ENCODE measurements at regions not wholly inside any gene's neighbourhood (a gene's known extent, or its start where the extent isn't known, plus 50 kb on each side); places are given as distances from the start of the nearest gene placed in this dataset.

- Histone ChIP-seq H3K27me3 (no peaks in the 10 kb centered on the region), H2AFZ (no peak overlapping the region), H4K20me1 (ENCODE audit: insufficient read depth, poor library complexity, severe bottlenecking) (no peaks in the 10 kb centered on the region), H3K79me2 (no peaks in the 10 kb centered on the region), H3K4me2 (no peak overlapping the region), H3K9me3 (ENCODE audit: low read depth) (no peaks in the 10 kb centered on the region), H3K36me3 (replicated peaks; ENCODE audit: insufficient read depth, low read depth) (no peaks in the 10 kb centered on the region), H3K4me1 (ENCODE audit: insufficient read depth) (no peaks in the 10 kb centered on the region), H3K27ac (no peak overlapping the region), H3K4me3 (no peak overlapping the region), H3K9me2 (replicated peaks; ENCODE audit: insufficient read depth) (no peaks in the 10 kb centered on the region)
- 82% methylated on average over 8 of the region's 8 CpGs for WGBS (ENCODE audit: low lambda C conversion rate, missing lambda C conversion rate)
- no peak for TF ChIP-seq EZH2phosphoT487 (IDR thresholded peaks at IDR 0.05; ENCODE audit: low read depth, severe bottlenecking, unreplicated experiment)
- no peak for TF ChIP-seq EZH2 (IDR thresholded peaks at IDR 0.05; ENCODE audit: borderline replicate concordance)
- no peak for TF ChIP-seq CTCF (IDR thresholded peaks at IDR 0.05; ENCODE audit: poor library complexity)
- no peak for DNase-seq (ENCODE audit: low spot score)
These were observed 481.9 kb downstream of the C6orf118 start for GRCh38 chr6:164827537-164827936.

- TF ChIP-seq CTCF (IDR thresholded peaks at IDR 0.05; ENCODE audit: poor library complexity), result no peak
- TF ChIP-seq EZH2phosphoT487 (IDR thresholded peaks at IDR 0.05; ENCODE audit: low read depth, severe bottlenecking, unreplicated experiment), result no peak
- no peak for TF ChIP-seq EZH2 (IDR thresholded peaks at IDR 0.05; ENCODE audit: borderline replicate concordance)
- Histone ChIP-seq H3K9me3 (ENCODE audit: low read depth) (no peaks in the 10 kb centered on the region), H2AFZ (no peak overlapping the region), H3K27ac (no peak overlapping the region), H3K4me1 (ENCODE audit: insufficient read depth) (no peaks in the 10 kb centered on the region), H3K36me3 (replicated peaks; ENCODE audit: insufficient read depth, low read depth) (no peaks in the 10 kb centered on the region), H3K4me2 (no peak overlapping the region), H3K9me2 (replicated peaks; ENCODE audit: insufficient read depth) (no peaks in the 10 kb centered on the region), H3K79me2 (no peaks in the 10 kb centered on the region), H3K4me3 (no peak overlapping the region), H3K27me3 (no peaks in the 10 kb centered on the region), H4K20me1 (ENCODE audit: insufficient read depth, poor library complexity, severe bottlenecking) (no peaks in the 10 kb centered on the region)
- no peak for DNase-seq (ENCODE audit: low spot score)
- 71% methylated on average over 11 of the region's 11 CpGs for WGBS (ENCODE audit: low lambda C conversion rate, missing lambda C conversion rate)
These were observed 482.5 kb downstream of the C6orf118 start for GRCh38 chr6:164826831-164827468.

- TF ChIP-seq EZH2 (IDR thresholded peaks at IDR 0.05; ENCODE audit: borderline replicate concordance), result no peak
- no peaks in the 10 kb centered on the region for H3K9me2 ChIP-seq (replicated peaks; ENCODE audit: insufficient read depth)
- DNase-seq (ENCODE audit: low spot score), result no peak
These were observed 484.0 kb downstream of the C6orf118 start for GRCh38 chr6:164825386-164825785.

GRCh38 chr6:164817662-164818061, 491.7 kb downstream of the C6orf118 start:
- Histone ChIP-seq H2AFZ (no peak overlapping the region), H3K4me3 (no peak overlapping the region), H4K20me1 (ENCODE audit: insufficient read depth, poor library complexity, severe bottlenecking) (no peaks in the 10 kb centered on the region), H3K79me2 (no peaks in the 10 kb centered on the region), H3K4me1 (ENCODE audit: insufficient read depth) (no peaks in the 10 kb centered on the region), H3K9me2 (replicated peaks; ENCODE audit: insufficient read depth) (no peaks in the 10 kb centered on the region), H3K36me3 (replicated peaks; ENCODE audit: insufficient read depth, low read depth) (no peaks in the 10 kb centered on the region), H3K9me3 (ENCODE audit: low read depth) (no peaks in the 10 kb centered on the region), H3K27me3 (no peaks in the 10 kb centered on the region), H3K27ac (no peak overlapping the region), H3K4me2 (no peak overlapping the region)
- TF ChIP-seq EZH2phosphoT487 (IDR thresholded peaks at IDR 0.05; ENCODE audit: low read depth, severe bottlenecking, unreplicated experiment) (no peak), CTCF (IDR thresholded peaks at IDR 0.05; ENCODE audit: poor library complexity) (no peak), EZH2 (IDR thresholded peaks at IDR 0.05; ENCODE audit: borderline replicate concordance) (no peak)
- no peak for DNase-seq (ENCODE audit: low spot score)
- 95% methylated on average over 1 of the region's 1 CpG for WGBS (ENCODE audit: low lambda C conversion rate, missing lambda C conversion rate)

More at GRCh38 chr6:164825386-164825785, 484.0 kb downstream of the C6orf118 start:
- Histone ChIP-seq H3K4me1 (ENCODE audit: insufficient read depth) (no peaks in the 10 kb centered on the region), H3K4me2 (no peak overlapping the region), H3K4me3 (no peak overlapping the region), H3K36me3 (replicated peaks; ENCODE audit: insufficient read depth, low read depth) (no peaks in the 10 kb centered on the region), H3K79me2 (no peaks in the 10 kb centered on the region), H2AFZ (no peak overlapping the region), H4K20me1 (ENCODE audit: insufficient read depth, poor library complexity, severe bottlenecking) (no peaks in the 10 kb centered on the region), H3K9me3 (ENCODE audit: low read depth) (no peaks in the 10 kb centered on the region), H3K27me3 (no peaks in the 10 kb centered on the region), H3K27ac (no peak overlapping the region)
- WGBS (ENCODE audit: low lambda C conversion rate, missing lambda C conversion rate), result 94% methylated on average over 3 of the region's 3 CpGs
